ENCODE measurements at regions not wholly inside any gene's neighbourhood (a gene's known extent, or its start where the extent isn't known, plus 50 kb on each side); places are given as distances from the start of the nearest gene placed in this dataset.
"Not testable (repeated sequence)": the region's sequence is repeated elsewhere in the genome, so short reads cannot be mapped to it uniquely, and the experiment has no call there.

- no peak for DNase-seq
These were observed 309.0 kb upstream of the MDFIC2 start for GRCh38 chr3:70621451-70621850.

GRCh38 chr3:70620956-70621355 lies 308.5 kb upstream of the MDFIC2 start:
- DNase-seq = no peak

- DNase-seq = no peak
These were observed 307.9 kb upstream of the MDFIC2 start for GRCh38 chr3:70620367-70620766.

- DNase-seq = no peak
These were observed 305.7 kb upstream of the MDFIC2 start for GRCh38 chr3:70618151-70618550.

GRCh38 chr3:70617349-70617748 lies 304.9 kb upstream of the MDFIC2 start:
- not testable (repeated sequence) for DNase-seq

- no peak for DNase-seq
These were observed 302.8 kb upstream of the MDFIC2 start for GRCh38 chr3:70615286-70615685.

GRCh38 chr3:70614111-70614510 lies 301.7 kb upstream of the MDFIC2 start:
- DNase-seq = no peak

- DNase-seq = no peak
These were observed 300.5 kb upstream of the MDFIC2 start for GRCh38 chr3:70612920-70613319.

GRCh38 chr3:70611667-70612277 lies 299.3 kb upstream of the MDFIC2 start:
- not testable (repeated sequence) for DNase-seq

- no peak for DNase-seq
These were observed 296.0 kb upstream of the MDFIC2 start for GRCh38 chr3:70608434-70608833.

- DNase-seq = no peak
These were observed 295.0 kb upstream of the MDFIC2 start for GRCh38 chr3:70607469-70607868.

- no peak for DNase-seq
These were observed 293.6 kb upstream of the MDFIC2 start for GRCh38 chr3:70606018-70606417.

- no peak for DNase-seq
These were observed 290.7 kb upstream of the MDFIC2 start for GRCh38 chr3:70603103-70603502.

GRCh38 chr3:70597312-70597711 lies 284.9 kb upstream of the MDFIC2 start:
- DNase-seq = no peak

GRCh38 chr3:70583682-70584081 lies 271.2 kb upstream of the MDFIC2 start:
- no peak for DNase-seq

- no peak for DNase-seq
These were observed 270.4 kb upstream of the MDFIC2 start for GRCh38 chr3:70582803-70583202.

GRCh38 chr3:70580021-70580420 lies 267.6 kb upstream of the MDFIC2 start:
- DNase-seq = no peak

GRCh38 chr3:70571696-70572095 lies 259.3 kb upstream of the MDFIC2 start:
- no peak for DNase-seq

GRCh38 chr3:70570584-70570983 lies 258.1 kb upstream of the MDFIC2 start:
- no peak for DNase-seq

- no peak for DNase-seq
These were observed 256.2 kb upstream of the MDFIC2 start for GRCh38 chr3:70568626-70569025.

- no peak for DNase-seq
These were observed 253.4 kb upstream of the MDFIC2 start for GRCh38 chr3:70565861-70566260.

- DNase-seq = no peak
These were observed 252.1 kb upstream of the MDFIC2 start for GRCh38 chr3:70564552-70564951.

- DNase-seq = no peak
These were observed 249.4 kb upstream of the MDFIC2 start for GRCh38 chr3:70561796-70562195.

GRCh38 chr3:70558956-70559355 lies 246.5 kb upstream of the MDFIC2 start:
- DNase-seq = no peak

GRCh38 chr3:70557976-70558375 lies 245.5 kb upstream of the MDFIC2 start:
- DNase-seq = no peak

- no peak for DNase-seq
These were observed 243.6 kb upstream of the MDFIC2 start for GRCh38 chr3:70556056-70556455.
